BE2C (cell line): ENCODE measurements at regions not wholly inside any gene's neighbourhood (a gene's known extent, or its start where the extent isn't known, plus 50 kb on each side); places are given as distances from the start of the nearest gene placed in this dataset.

Experiments used
- DNase-seq: peaks from one replicate; pipeline ENCODE4 v3.0.0-alpha.2; 2020
- H3K27me3 ChIP-seq: fragments of 250-450 bp; sonication (Bioruptor Pico); 2 replicates; pipeline ENCODE4 v1.5.1; 2020; ENCODE audit warnings: mild to moderate bottlenecking
- H3K36me3 ChIP-seq: fragments of 250-450 bp; sonication (Bioruptor Pico); 2 replicates; pipeline ENCODE4 v1.5.1; 2020; ENCODE audit warnings: mild to moderate bottlenecking
- H3K4me1 ChIP-seq: fragments of 250-450 bp; sonication (Bioruptor Pico); 2 replicates; pipeline ENCODE4 v1.5.1; 2020
- H3K4me3 ChIP-seq: 2 replicates; pipeline ENCODE4 v1.5.1; 2011; ENCODE audit warnings: low read depth, low read length
- H3K9me3 ChIP-seq: fragments of 250-450 bp; sonication (Bioruptor Pico); 2 replicates; pipeline ENCODE4 v1.5.1; 2020
- TF ChIP-seq, protein P1 (sequence below): IDR thresholded peaks from 2 replicates; pipeline ENCODE4 v1.5.1; 2012; ENCODE audit warnings: mild to moderate bottlenecking, low read depth, low read length

DNA sequence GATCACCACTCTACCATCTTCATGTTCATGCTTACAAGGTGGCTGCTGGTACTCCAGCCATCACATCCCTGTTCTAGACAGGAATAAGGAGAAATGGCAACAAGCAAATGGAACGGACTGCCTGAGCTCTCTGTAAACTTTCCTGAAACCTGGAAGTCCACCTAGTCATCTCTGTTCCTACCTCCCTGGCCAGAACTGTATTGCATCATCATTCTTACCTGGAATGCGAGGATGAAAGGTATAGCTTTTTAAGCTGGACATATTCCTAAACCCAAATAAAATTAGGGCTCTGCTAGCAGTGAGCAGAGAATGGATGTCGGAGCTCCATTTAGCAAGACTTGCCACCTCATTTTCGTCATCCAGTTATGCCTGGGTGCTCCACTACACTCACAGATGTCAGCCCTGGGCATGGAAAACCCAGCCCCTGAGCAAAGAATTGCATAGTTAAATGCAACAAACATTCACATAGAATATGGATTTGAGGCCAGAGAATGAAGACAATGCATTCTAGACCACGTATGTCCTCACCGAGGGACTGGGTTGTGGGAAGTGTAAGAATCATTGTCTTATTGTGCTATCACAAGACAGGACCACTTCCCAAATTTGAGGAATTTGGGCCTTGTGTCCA is 214.3 kb upstream of the CDYL start:
- H3K27me3 ChIP-seq: peaks cover 4% of the 10 kb centered on the region; the same call in 1 of the 2 replicates
- TF ChIP-seq, protein P1, sequence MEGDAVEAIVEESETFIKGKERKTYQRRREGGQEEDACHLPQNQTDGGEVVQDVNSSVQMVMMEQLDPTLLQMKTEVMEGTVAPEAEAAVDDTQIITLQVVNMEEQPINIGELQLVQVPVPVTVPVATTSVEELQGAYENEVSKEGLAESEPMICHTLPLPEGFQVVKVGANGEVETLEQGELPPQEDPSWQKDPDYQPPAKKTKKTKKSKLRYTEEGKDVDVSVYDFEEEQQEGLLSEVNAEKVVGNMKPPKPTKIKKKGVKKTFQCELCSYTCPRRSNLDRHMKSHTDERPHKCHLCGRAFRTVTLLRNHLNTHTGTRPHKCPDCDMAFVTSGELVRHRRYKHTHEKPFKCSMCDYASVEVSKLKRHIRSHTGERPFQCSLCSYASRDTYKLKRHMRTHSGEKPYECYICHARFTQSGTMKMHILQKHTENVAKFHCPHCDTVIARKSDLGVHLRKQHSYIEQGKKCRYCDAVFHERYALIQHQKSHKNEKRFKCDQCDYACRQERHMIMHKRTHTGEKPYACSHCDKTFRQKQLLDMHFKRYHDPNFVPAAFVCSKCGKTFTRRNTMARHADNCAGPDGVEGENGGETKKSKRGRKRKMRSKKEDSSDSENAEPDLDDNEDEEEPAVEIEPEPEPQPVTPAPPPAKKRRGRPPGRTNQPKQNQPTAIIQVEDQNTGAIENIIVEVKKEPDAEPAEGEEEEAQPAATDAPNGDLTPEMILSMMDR: no peak
- no peak for DNase-seq
- H3K4me3 ChIP-seq: no peak overlapping the region
- H3K4me1 ChIP-seq: no peaks in the 10 kb centered on the region
- H3K9me3 ChIP-seq: no peaks in the 10 kb centered on the region
- no peaks in the 10 kb centered on the region for H3K36me3 ChIP-seq

DNA sequence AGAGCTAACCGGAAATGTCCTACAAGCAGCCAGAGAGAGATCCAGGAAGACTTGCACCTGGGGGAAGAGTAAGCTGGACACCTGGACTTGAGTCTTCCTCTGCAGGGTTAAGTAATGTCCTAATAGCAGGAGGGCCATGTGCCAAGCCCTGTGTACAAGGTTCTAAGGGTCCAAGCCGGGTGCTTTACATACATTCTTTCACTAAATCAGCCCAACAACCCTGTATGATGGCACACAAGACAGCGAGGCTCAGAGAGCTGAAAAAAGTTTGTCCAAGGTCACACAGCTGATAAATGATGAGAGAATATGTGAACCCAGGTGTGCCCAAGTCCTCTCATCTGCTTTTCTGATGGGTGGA is 215.1 kb upstream of the CDYL start:
- no peaks in the 10 kb centered on the region for H3K36me3 ChIP-seq
- no peak overlapping the region for H3K4me3 ChIP-seq
- no peak for DNase-seq
- H3K9me3 ChIP-seq: no peaks in the 10 kb centered on the region
- TF ChIP-seq, protein P1: no peak
- peaks cover 4% of the 10 kb centered on the region; the same call in 1 of the 2 replicates for H3K27me3 ChIP-seq
- H3K4me1 ChIP-seq: no peaks in the 10 kb centered on the region

DNA sequence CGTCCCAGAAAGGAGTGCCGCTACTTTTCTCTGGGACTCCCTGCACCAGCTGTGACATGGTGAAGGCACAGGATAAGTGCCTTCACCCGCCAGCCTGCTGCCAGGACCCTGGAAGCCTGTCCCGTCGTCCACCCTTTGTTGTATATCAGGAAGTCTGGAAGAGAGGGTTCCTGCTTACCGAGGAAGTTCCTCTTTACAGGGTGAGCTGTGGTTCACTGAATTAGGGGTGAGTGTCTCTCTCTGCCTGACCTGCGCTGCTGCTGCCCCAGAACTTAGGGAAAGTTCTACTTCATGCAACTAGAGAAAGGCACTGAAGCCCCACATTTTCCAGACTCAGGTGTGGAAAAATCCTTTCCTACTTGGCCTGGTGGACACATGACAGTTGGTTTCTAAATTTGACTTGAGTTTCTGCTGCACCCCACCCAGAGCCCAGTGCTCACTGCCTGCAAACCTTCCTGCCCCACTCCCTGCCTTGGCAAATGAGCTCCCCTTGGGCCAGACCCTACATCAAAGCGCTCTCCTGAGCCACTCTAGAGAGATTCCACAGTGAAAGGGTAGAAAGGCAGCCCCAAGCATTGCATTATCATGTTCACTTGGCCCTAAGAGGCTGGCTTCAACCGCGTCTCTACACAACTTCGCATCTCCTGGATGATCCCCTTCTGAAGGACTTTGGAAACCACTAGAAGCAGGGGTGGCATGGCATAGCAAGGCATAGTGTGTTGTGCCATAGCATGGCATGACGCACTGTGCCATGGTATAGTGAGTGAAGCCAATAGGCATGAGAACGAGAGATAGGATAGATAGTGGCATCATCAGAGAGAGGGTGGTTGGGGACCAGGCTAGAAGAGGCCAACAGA is 215.8 kb upstream of the CDYL start:
- no peaks in the 10 kb centered on the region for H3K9me3 ChIP-seq
- no peak overlapping the region for H3K4me3 ChIP-seq
- DNase-seq: no peak
- TF ChIP-seq, protein P1: no peak
- H3K36me3 ChIP-seq: no peaks in the 10 kb centered on the region
- no peaks in the 10 kb centered on the region for H3K4me1 ChIP-seq
- H3K27me3 ChIP-seq: peaks cover under 1% of the 10 kb centered on the region; the same call in 1 of the 2 replicates

DNA sequence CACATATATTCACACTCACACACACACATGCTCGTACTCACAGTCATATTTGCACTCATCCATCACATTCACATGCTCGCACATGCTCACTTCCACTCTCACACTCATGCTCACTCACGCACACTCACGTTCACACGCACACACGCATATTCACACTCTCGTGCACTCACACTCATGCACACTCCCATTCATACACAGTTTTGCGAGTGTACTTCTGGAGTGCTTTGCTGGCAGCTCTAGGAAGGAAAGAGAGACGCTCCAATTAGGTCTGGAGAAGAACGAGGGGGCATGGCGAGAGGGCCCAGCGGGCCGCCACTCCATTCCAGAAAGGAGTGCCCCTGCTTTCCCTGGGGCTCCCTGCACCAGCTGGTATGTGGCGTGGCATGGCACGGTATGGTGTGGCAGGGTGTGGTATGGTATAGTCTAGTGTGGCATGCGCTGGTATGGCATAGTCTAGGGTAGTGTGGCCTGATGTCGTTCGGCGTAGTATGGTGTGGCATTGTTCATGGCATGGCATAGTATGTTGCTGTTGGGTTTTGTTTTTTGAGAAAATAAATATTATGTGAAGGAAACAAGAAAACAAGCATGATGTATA is 216.8 kb upstream of the CDYL start:
- TF ChIP-seq, protein P1: no peak
- Histone ChIP-seq H3K27me3 (no peaks in the 10 kb centered on the region), H3K36me3 (no peaks in the 10 kb centered on the region), H3K4me1 (no peaks in the 10 kb centered on the region), H3K9me3 (no peaks in the 10 kb centered on the region), H3K4me3 (no peak overlapping the region)
- no peak for DNase-seq

DNA sequence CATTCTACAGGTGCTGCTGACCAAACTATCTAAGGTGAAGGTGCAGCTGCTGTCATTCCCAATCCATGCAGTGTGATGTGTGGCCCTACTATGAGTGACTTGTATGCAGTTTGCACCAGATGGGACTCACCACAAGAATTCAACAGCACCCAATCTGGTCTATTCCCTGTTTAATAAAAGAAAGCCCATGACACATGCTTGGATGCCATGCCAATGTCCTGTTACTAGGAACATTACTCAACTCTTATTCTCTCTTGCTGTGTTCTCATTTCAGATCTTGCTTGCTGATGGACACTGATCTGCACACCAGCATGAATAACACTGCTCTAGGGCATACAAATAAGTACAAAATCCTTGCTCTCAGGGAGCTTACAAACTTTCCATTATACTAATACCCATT is 221.6 kb upstream of the CDYL start:
- Histone ChIP-seq H3K4me3 (no peak overlapping the region), H3K4me1 (no peaks in the 10 kb centered on the region), H3K36me3 (no peaks in the 10 kb centered on the region), H3K9me3 (no peaks in the 10 kb centered on the region), H3K27me3 (no peaks in the 10 kb centered on the region)
- DNase-seq: no peak
- TF ChIP-seq, protein P1: no peak

DNA sequence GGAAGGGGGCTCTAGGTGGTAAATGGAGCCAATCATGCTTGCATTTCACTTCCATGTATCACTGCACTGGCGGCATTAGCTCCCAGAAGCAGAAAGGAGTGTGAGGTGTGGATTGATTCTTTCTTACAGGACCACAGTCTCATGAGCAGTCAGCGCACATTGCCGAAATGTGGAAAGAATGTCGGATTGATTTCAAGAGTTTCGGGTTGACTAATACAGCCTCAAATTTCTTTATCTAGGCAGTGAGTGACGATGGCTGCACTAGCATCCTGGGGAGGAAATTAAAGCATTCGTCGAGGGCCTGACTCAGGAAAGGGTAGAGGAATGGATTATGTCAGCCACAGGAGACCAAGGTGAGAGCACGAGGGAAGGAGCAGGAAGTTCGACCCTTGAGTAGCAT is 222.8 kb upstream of the CDYL start:
- H3K27me3 ChIP-seq: no peaks in the 10 kb centered on the region
- no peaks in the 10 kb centered on the region for H3K36me3 ChIP-seq
- no peak overlapping the region for H3K4me3 ChIP-seq
- no peaks in the 10 kb centered on the region for H3K9me3 ChIP-seq
- H3K4me1 ChIP-seq: no peaks in the 10 kb centered on the region
- no peak for DNase-seq
- TF ChIP-seq, protein P1: no peak
